ENCODE measurements at regions not wholly inside any gene's neighbourhood (a gene's known extent, or its start where the extent isn't known, plus 50 kb on each side); places are given as distances from the start of the nearest gene placed in this dataset.

DNA sequence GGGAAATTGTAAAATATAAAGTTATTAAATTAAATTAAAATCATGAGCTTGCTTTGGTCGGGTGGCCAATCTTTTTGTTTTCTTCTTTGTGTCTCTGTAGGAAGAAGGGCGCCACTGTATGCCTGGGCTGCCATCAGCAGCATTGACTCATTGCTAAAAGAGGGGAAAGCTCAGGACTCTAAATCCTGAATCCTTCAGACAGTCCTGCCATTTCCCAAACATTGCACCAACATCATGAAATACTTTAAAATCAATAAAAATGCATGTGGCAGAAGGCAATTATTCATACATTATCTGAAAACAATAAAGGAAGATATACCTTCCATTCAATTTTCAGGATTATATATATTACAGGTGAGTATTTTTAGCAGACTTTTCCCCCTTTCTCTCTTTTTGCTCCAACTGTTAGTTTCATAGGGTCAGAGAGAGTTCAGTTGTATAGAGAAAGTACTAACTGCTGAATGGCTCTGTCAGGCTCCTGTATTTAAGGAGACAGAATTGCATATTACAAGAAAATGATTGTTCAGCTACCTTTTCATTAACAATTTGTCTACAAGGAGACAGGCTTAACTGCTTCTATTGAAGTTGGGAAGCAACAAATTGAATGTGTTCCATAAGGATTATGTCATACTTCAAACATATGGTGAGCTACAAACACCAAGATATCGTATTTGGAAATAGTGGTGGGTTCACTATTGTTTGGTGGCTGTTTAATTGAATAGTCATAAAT is 95.7 kb downstream of the ATPSCKMT start:
- Histone ChIP-seq H3K9me2 (ENCODE audit: insufficient read depth, low read length) (no peaks in the 10 kb centered on the region), H3K9me3 (ENCODE audit: low read length) (no peaks in the 10 kb centered on the region), H3K36me3 (ENCODE audit: insufficient read depth, low read length) (no peaks in the 10 kb centered on the region), H3K79me2 (ENCODE audit: insufficient read depth, low read depth, low read length) (no peaks in the 10 kb centered on the region), H3K4me2 (ENCODE audit: low read length) (no peak overlapping the region), H2AFZ (ENCODE audit: low read length) (no peak overlapping the region), H3K4me3 (ENCODE audit: low read depth, low read length, poor library complexity, severe bottlenecking) (no peak overlapping the region), H4K20me1 (ENCODE audit: insufficient read depth, low read length) (no peaks in the 10 kb centered on the region), H3K4me1 (ENCODE audit: insufficient read depth, low read length, poor library complexity, severe bottlenecking) (no peaks in the 10 kb centered on the region), H3K27ac (ENCODE audit: low read depth, low read length, poor library complexity, severe bottlenecking) (no peak overlapping the region)
- no TSS peak for BruUV-seq (replicated peaks)
- ChIA-PET POLR2A (interaction anchor here (0.8 kb wide), 1 partner anchor 73 kb away, joined by 3 read pairs; no protein-coding TSS in a partner anchor), CTCF (ENCODE audit: unreplicated experiment) (no interaction called here)
- TF ChIP-seq, protein P1, sequence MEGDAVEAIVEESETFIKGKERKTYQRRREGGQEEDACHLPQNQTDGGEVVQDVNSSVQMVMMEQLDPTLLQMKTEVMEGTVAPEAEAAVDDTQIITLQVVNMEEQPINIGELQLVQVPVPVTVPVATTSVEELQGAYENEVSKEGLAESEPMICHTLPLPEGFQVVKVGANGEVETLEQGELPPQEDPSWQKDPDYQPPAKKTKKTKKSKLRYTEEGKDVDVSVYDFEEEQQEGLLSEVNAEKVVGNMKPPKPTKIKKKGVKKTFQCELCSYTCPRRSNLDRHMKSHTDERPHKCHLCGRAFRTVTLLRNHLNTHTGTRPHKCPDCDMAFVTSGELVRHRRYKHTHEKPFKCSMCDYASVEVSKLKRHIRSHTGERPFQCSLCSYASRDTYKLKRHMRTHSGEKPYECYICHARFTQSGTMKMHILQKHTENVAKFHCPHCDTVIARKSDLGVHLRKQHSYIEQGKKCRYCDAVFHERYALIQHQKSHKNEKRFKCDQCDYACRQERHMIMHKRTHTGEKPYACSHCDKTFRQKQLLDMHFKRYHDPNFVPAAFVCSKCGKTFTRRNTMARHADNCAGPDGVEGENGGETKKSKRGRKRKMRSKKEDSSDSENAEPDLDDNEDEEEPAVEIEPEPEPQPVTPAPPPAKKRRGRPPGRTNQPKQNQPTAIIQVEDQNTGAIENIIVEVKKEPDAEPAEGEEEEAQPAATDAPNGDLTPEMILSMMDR (conservative IDR thresholded peaks at IDR 0.05; ENCODE audit: low read length): no peak
- TF ChIP-seq EZH2phosphoT487 (IDR thresholded peaks at IDR 0.05; ENCODE audit: borderline replicate concordance, low read depth, low read length): no peak
- DNase-seq (ENCODE audit: low spot score): no peak
- intact Hi-C loops (cut with micrococcal nuclease; ENCODE audit: unreplicated experiment): no loop called here

DNA sequence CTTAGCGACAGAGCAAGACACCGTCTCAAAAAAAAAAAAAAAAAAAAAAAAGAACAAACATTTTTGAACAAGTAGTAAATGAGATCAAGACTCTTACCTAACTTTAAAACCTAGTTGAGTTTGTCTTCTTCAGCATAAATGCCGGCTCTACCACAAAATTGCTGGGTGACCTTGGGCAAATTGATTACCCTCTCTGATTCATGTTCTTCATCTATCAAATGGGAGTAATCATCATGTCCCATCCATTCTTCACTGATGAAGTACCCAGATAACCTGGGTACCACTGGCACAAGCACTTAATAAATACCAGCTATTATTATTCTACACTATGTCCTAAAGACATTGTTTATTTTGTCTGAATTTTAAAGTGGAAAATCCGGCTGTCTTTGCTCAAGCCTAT is 96.3 kb downstream of the ATPSCKMT start:
- H3K27ac ChIP-seq (ENCODE audit: low read depth, low read length, poor library complexity, severe bottlenecking): no peak overlapping the region

DNA sequence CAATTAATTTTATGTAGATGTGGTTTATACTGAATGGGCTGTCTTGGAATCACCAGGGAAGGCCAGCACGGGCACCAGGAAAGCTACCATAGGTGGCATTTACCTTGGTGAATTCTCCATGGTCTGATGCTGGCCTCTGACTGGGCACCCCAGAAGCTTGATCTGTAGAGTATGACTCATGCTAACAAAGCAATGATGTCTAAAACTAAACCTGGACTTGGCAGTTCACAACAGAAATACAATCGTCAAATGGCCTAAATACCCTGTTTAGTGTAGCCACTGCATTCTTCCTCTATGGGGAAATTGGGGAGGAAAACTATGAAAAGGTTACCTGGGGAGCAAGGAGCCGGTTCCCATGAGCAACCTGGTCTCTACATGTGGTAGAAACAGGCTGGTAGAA is 98.0 kb downstream of the ATPSCKMT start:
- ChIA-PET CTCF (ENCODE audit: unreplicated experiment) (no interaction called here), POLR2A (interaction anchor here (0.5 kb wide), 1 partner anchor 1815 kb away, joined by 3 read pairs; no protein-coding TSS in a partner anchor)
- intact Hi-C loops (cut with micrococcal nuclease; ENCODE audit: unreplicated experiment): no loop called here
- Histone ChIP-seq H2AFZ (ENCODE audit: low read length) (no peak overlapping the region), H3K27ac (ENCODE audit: low read depth, low read length, poor library complexity, severe bottlenecking) (no peak overlapping the region), H3K79me2 (ENCODE audit: insufficient read depth, low read depth, low read length) (no peaks in the 10 kb centered on the region), H3K9me3 (ENCODE audit: low read length) (no peaks in the 10 kb centered on the region), H3K4me1 (ENCODE audit: insufficient read depth, low read length, poor library complexity, severe bottlenecking) (no peaks in the 10 kb centered on the region), H3K4me2 (ENCODE audit: low read length) (no peak overlapping the region), H3K36me3 (ENCODE audit: insufficient read depth, low read length) (no peaks in the 10 kb centered on the region), H3K4me3 (ENCODE audit: low read depth, low read length, poor library complexity, severe bottlenecking) (no peak overlapping the region), H3K9me2 (ENCODE audit: insufficient read depth, low read length) (no peaks in the 10 kb centered on the region), H4K20me1 (ENCODE audit: insufficient read depth, low read length) (no peaks in the 10 kb centered on the region)
- DNase-seq (ENCODE audit: low spot score): no peak
- no peak for TF ChIP-seq EZH2phosphoT487 (IDR thresholded peaks at IDR 0.05; ENCODE audit: borderline replicate concordance, low read depth, low read length)
- BruUV-seq (replicated peaks): no TSS peak

More for the DNA sequence above, 96.3 kb downstream of the ATPSCKMT start:
- intact Hi-C loops (cut with micrococcal nuclease; ENCODE audit: unreplicated experiment): no loop called here
- Histone ChIP-seq H4K20me1 (ENCODE audit: insufficient read depth, low read length) (no peaks in the 10 kb centered on the region), H3K4me3 (ENCODE audit: low read depth, low read length, poor library complexity, severe bottlenecking) (no peak overlapping the region), H3K9me2 (ENCODE audit: insufficient read depth, low read length) (no peaks in the 10 kb centered on the region), H2AFZ (ENCODE audit: low read length) (no peak overlapping the region), H3K79me2 (ENCODE audit: insufficient read depth, low read depth, low read length) (no peaks in the 10 kb centered on the region), H3K4me1 (ENCODE audit: insufficient read depth, low read length, poor library complexity, severe bottlenecking) (no peaks in the 10 kb centered on the region), H3K9me3 (ENCODE audit: low read length) (no peaks in the 10 kb centered on the region), H3K4me2 (ENCODE audit: low read length) (no peak overlapping the region), H3K36me3 (ENCODE audit: insufficient read depth, low read length) (no peaks in the 10 kb centered on the region)
- POLR2A ChIA-PET: no interaction called here
- TF ChIP-seq, protein P1 (conservative IDR thresholded peaks at IDR 0.05; ENCODE audit: low read length): no peak
- TF ChIP-seq EZH2phosphoT487 (IDR thresholded peaks at IDR 0.05; ENCODE audit: borderline replicate concordance, low read depth, low read length): no peak
- DNase-seq (ENCODE audit: low spot score): no peak
- CTCF ChIA-PET (ENCODE audit: unreplicated experiment): no interaction called here
- BruUV-seq (replicated peaks): no TSS peak
